AG04450 (cell line): ENCODE measurements at regions not wholly inside any gene's neighbourhood (a gene's known extent, or its start where the extent isn't known, plus 50 kb on each side); places are given as distances from the start of the nearest gene placed in this dataset.

Experiments
- CTCF ChIA-PET: fragments of 300-600, 350-600 bp; formaldehyde crosslinking; extraction: SDS; loops from one replicate; lab custom pipeline; 2022; ENCODE audit warnings: antibody characterized with exemption, inconsistent platforms; lab: Charles Lee
- POLR2A ChIA-PET: fragments of 350-600 bp; formaldehyde crosslinking; extraction: SDS; loops from one replicate; lab custom pipeline; 2021; ENCODE audit warnings: antibody characterized with exemption, inconsistent platforms; lab: Yijun Ruan, JAX
- DNase-seq: peaks from one replicate; pipeline ENCODE4 v3.0.0-alpha.2; 2011; ENCODE audit warnings: low read depth, low spot score
- H3K27ac ChIP-seq: one replicate; pipeline ENCODE4 v1.5.1; 2012; ENCODE audit warnings: low read depth, low read length, control low read depth
- H3K27me3 ChIP-seq: one replicate; pipeline ENCODE4 v1.6.0; 2012; ENCODE audit warnings: low read length; ENCODE audit not compliant: control insufficient read depth, insufficient read depth
- H3K4me3 ChIP-seq: 2 replicates; pipeline ENCODE4 v1.5.1; 2011; ENCODE audit warnings: mild to moderate bottlenecking, low read depth, low read length, control low read depth
- H3K9me3 ChIP-seq: 2 replicates; pipeline ENCODE4 v1.5.1; 2012; ENCODE audit warnings: low read length; ENCODE audit not compliant: control insufficient read depth, insufficient read depth
- TF ChIP-seq, protein P1 (sequence below): IDR thresholded peaks from 2 replicates; pipeline ENCODE4 v1.5.1; 2011; ENCODE audit warnings: low read depth, low read length, control low read depth, inconsistent platforms

DNA sequence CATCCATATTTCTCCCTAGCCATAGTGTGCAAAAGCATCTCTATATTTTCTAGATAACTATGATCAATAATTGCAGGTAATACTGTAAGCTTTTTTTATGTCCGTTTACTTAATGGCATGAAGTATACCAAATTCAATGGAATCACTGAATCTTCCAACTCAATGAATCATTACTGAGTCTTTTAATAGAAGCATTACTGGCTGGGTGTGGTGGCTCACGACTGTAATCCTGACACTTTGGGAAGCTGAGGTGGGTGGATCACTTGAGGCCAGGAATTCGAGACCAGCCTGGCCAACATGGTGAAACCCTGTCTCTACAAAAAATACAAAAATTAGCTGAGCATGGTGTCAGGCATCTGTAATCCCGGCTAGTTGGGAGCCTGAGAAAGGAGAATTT is 372.5 kb downstream of the BMPER start:
- no peak for DNase-seq
- Histone ChIP-seq H3K9me3 (no peaks in the 10 kb centered on the region), H3K4me3 (no peak overlapping the region), H3K27me3 (no peaks in the 10 kb centered on the region), H3K27ac (no peak overlapping the region)
- TF ChIP-seq, protein P1, sequence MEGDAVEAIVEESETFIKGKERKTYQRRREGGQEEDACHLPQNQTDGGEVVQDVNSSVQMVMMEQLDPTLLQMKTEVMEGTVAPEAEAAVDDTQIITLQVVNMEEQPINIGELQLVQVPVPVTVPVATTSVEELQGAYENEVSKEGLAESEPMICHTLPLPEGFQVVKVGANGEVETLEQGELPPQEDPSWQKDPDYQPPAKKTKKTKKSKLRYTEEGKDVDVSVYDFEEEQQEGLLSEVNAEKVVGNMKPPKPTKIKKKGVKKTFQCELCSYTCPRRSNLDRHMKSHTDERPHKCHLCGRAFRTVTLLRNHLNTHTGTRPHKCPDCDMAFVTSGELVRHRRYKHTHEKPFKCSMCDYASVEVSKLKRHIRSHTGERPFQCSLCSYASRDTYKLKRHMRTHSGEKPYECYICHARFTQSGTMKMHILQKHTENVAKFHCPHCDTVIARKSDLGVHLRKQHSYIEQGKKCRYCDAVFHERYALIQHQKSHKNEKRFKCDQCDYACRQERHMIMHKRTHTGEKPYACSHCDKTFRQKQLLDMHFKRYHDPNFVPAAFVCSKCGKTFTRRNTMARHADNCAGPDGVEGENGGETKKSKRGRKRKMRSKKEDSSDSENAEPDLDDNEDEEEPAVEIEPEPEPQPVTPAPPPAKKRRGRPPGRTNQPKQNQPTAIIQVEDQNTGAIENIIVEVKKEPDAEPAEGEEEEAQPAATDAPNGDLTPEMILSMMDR, result no peak
- ChIA-PET CTCF (interaction anchor here (1.5 kb wide), 1 partner anchor 112 kb away, joined by 4 read pairs; no protein-coding TSS in a partner anchor), POLR2A (no interaction called here)

DNA sequence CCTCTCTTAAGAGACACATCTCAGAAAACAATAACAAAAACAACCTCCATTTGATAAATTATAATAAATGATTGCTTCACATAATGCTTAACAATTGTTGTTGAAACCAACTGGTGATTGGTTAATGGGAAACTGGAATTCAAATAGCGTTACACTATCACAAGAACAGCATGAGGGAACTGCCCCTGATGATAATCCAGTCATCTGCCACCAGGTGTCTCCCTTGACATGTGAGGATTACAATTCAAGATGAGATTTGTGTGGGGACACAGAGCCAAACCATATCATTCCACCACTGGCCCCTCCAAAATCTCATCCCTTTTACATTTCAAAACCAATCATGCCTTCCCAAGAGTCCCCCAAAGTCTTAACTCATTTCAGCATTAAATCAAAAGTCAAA is 375.9 kb downstream of the BMPER start:
- no peak for DNase-seq
- H3K27me3 ChIP-seq, result no peaks in the 10 kb centered on the region
- H3K9me3 ChIP-seq, result no peaks in the 10 kb centered on the region
- H3K27ac ChIP-seq, result no peak overlapping the region
- H3K4me3 ChIP-seq, result no peak overlapping the region
- POLR2A ChIA-PET, result no interaction called here
- CTCF ChIA-PET, result interaction anchor here (0.6 kb wide), 1 partner anchor 273 kb away, joined by 4 read pairs; no protein-coding TSS in a partner anchor
- TF ChIP-seq, protein P1, result no peak

GRCh38 chr7:34282271-34282670 is 375.7 kb upstream of the NPSR1 start:
- ChIA-PET CTCF (no interaction called here), POLR2A (no interaction called here)
- H3K27ac ChIP-seq, result no peak overlapping the region
- DNase-seq, result no peak
- H3K9me3 ChIP-seq, result no peaks in the 10 kb centered on the region
- TF ChIP-seq, protein P1, result no peak
- H3K4me3 ChIP-seq, result no peak overlapping the region
- no peaks in the 10 kb centered on the region for H3K27me3 ChIP-seq

DNA sequence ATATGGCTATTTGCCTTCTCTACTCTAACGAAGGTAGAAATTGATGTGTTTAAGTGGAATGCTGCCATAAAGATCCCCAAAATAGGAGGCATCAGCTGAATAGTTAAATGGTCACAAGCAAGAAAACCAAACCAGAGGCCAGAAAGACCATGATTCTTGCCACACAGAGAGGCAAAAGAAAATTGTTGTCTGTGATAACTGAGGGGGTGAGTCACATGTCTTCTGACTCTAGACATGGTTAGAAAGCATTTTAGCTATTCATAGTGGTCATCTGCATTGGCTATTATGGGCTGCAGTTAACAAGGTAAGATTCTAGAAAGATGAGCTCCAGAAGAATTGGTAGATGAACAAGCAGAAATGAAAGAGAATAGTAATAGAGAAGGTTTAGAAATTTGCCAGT is 361.4 kb upstream of the NPSR1 start:
- ChIA-PET CTCF (interaction anchor here (1.4 to 2.2 kb wide), 2 partner anchors 24 to 162 kb away, joined by 4 to 5 read pairs; no protein-coding TSS in a partner anchor), POLR2A (no interaction called here)
- no peak overlapping the region for H3K4me3 ChIP-seq
- no peak overlapping the region for H3K27ac ChIP-seq
- H3K27me3 ChIP-seq, result no peaks in the 10 kb centered on the region
- H3K9me3 ChIP-seq, result no peaks in the 10 kb centered on the region
- TF ChIP-seq, protein P1, result no peak
- no peak for DNase-seq

DNA sequence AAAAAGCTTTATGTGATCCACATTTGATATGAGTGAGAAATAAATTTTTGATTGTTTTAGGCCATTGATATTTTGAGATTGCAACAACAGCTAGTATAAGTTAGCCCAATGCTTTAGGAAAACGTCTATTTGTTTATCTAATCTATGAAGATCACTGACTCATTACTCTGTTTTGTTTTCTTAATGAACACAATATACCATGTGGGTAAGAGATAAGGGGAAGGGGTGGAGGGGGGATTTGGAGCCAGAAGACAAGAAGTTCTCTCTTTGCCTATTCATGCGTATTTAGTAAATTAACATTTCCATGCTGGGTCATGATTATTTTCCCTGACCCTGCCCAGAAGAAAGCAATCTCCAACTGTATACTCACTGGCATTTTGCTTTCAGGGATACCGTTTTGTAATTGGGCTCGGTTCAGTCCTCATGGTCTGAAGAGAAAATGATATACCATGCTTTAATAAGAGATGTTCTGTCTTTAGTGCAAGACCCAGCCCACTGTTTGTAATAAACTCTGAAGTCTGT is 359.5 kb upstream of the NPSR1 start:
- no peaks in the 10 kb centered on the region for H3K9me3 ChIP-seq
- H3K27me3 ChIP-seq, result no peaks in the 10 kb centered on the region
- POLR2A ChIA-PET, result no interaction called here
- H3K4me3 ChIP-seq, result no peak overlapping the region
- TF ChIP-seq, protein P1, result no peak
- no peak for DNase-seq
- CTCF ChIA-PET, result no interaction called here
- no peak overlapping the region for H3K27ac ChIP-seq
